PC-9 (cell line): ENCODE measurements at regions not wholly inside any gene's neighbourhood (a gene's known extent, or its start where the extent isn't known, plus 50 kb on each side); places are given as distances from the start of the nearest gene placed in this dataset.

ENCODE experiments used
- BruUV-seq: library from RNA; stranded (reverse); fragments of 400-500 nt; replicated peaks from 2 replicates; lab custom pipeline; 2021; lab: Mats Ljungman, UMichigan
- CTCF ChIA-PET: fragments of 300-600 bp; sonication (Branson Sonifier 250); formaldehyde crosslinking; loops from one replicate; lab custom pipeline; 2022; ENCODE audit warnings: antibody characterized with exemption; lab: Charles Lee
- POLR2A ChIA-PET: fragments of 300-600 bp; sonication (Branson Sonifier 250); formaldehyde crosslinking; loops from one replicate; lab custom pipeline; 2022; ENCODE audit warnings: antibody characterized with exemption; ENCODE audit not compliant: unreplicated experiment; lab: Charles Lee
- DNase-seq, 2 experiments: peaks; one replicate each; pipeline versions ENCODE4 v3.0.0 to v3.0.0-alpha.2; 2015 to 2022; ENCODE audit warnings: mixed read lengths in 1 of 2
- H2AFZ ChIP-seq: fragments of 200-600 bp; sonication (generic); 2 replicates; pipeline ENCODE4 v1.8.1; 2017; ENCODE audit warnings: antibody characterized with exemption
- H3F3A ChIP-seq: fragments of 200-600 bp; sonication (generic); 2 replicates; pipeline ENCODE4 v1.8.1; 2017; ENCODE audit warnings: antibody characterized with exemption, mild to moderate bottlenecking, low read depth; ENCODE audit not compliant: insufficient read depth
- H3K27ac ChIP-seq: fragments of 200-600 bp; sonication (generic); 2 replicates; pipeline ENCODE4 v1.6.1; 2016; ENCODE audit warnings: mixed run types
- H3K27me3 ChIP-seq: fragments of 200-600 bp; sonication (generic); 2 replicates; pipeline ENCODE4 v1.6.1; 2016; ENCODE audit warnings: low read depth, mixed run types; ENCODE audit not compliant: insufficient read depth
- H3K36me3 ChIP-seq: fragments of 200-600 bp; sonication (generic); 2 replicates; pipeline ENCODE4 v1.6.1; 2016; ENCODE audit warnings: low read depth, mixed run types
- H3K4me1 ChIP-seq: fragments of 200-600 bp; sonication (generic); replicated peaks from 2 replicates; pipeline ENCODE4 v1.6.1; 2016; ENCODE audit warnings: mixed run types; ENCODE audit not compliant: insufficient read depth
- H3K4me2 ChIP-seq: fragments of 200-600 bp; sonication (generic); 2 replicates; pipeline ENCODE4 v1.6.1; 2017; ENCODE audit warnings: mixed run types
- H3K4me3 ChIP-seq: fragments of 200-600 bp; sonication (generic); 2 replicates; pipeline ENCODE4 v1.6.1; 2016; ENCODE audit warnings: mixed run types
- H3K79me2 ChIP-seq: fragments of 200-600 bp; sonication (generic); 2 replicates; pipeline ENCODE4 v1.6.1; 2017; ENCODE audit warnings: low read depth, mixed run types
- H3K9me2 ChIP-seq: fragments of 200-600 bp; sonication (generic); 2 replicates; pipeline ENCODE4 v1.8.1; 2017; ENCODE audit warnings: mild to moderate bottlenecking; ENCODE audit not compliant: insufficient read depth
- H3K9me3 ChIP-seq: fragments of 200-600 bp; sonication (generic); 2 replicates; pipeline ENCODE4 v1.8.1; 2016; ENCODE audit warnings: low read depth; ENCODE audit not compliant: insufficient read depth
- H4K20me1 ChIP-seq: fragments of 200-600 bp; sonication (generic); 2 replicates; pipeline ENCODE4 v1.8.1; 2017; ENCODE audit not compliant: insufficient read depth
- CTCF ChIP-seq: fragments of 200-600 bp; sonication (generic); conservative IDR thresholded peaks from 2 replicates; pipeline ENCODE4 v1.6.1; 2017; ENCODE audit warnings: mixed run types, antibody characterized with exemption, mild to moderate bottlenecking, moderate library complexity
- EZH2 ChIP-seq: fragments of 200-600 bp; sonication (generic); IDR thresholded peaks from 2 replicates; pipeline ENCODE4 v1.8.0; 2017; ENCODE audit warnings: antibody characterized with exemption, low read depth
- intact Hi-C: fragments of 100-400 bp; cut with micrococcal nuclease; formaldehyde crosslinking; loops from one replicate; pipeline ENCODE4 v1.10.0; 2022; ENCODE audit not compliant: unreplicated experiment

GRCh38 chr6:9924971-9925370 lies 489.9 kb downstream of the TFAP2A start:
- no peaks in the 10 kb centered on the region for H4K20me1 ChIP-seq
- no peaks in the 10 kb centered on the region for H3K36me3 ChIP-seq
- TF ChIP-seq CTCF, result no peak
- TF ChIP-seq EZH2, result no peak
- H3K27me3 ChIP-seq, result no peaks in the 10 kb centered on the region
- no peak overlapping the region for H3K27ac ChIP-seq
- no peak overlapping the region for H2AFZ ChIP-seq
- ChIA-PET POLR2A (no interaction called here), CTCF (no interaction called here)
- no TSS peak for BruUV-seq
- no peak for DNase-seq
- H3K79me2 ChIP-seq, result no peaks in the 10 kb centered on the region
- no peaks in the 10 kb centered on the region for H3K4me1 ChIP-seq
- no peaks in the 10 kb centered on the region for H3F3A ChIP-seq
- no peak overlapping the region for H3K4me2 ChIP-seq
- H3K9me2 ChIP-seq, result no peaks in the 10 kb centered on the region
- intact Hi-C loops, result no loop called here
- H3K9me3 ChIP-seq, result no peaks in the 10 kb centered on the region
- H3K4me3 ChIP-seq, result no peak overlapping the region

GRCh38 chr6:9921366-9921765 lies 493.5 kb downstream of the TFAP2A start:
- no TSS peak for BruUV-seq

GRCh38 chr6:9914951-9915350 lies 499.9 kb downstream of the TFAP2A start:
- no peak overlapping the region for H3K27ac ChIP-seq
- H3K9me2 ChIP-seq, result no peaks in the 10 kb centered on the region
- H3K4me2 ChIP-seq, result no peak overlapping the region
- no peaks in the 10 kb centered on the region for H3K4me1 ChIP-seq
- no peaks in the 10 kb centered on the region for H3K36me3 ChIP-seq
- H3K9me3 ChIP-seq, result no peaks in the 10 kb centered on the region
- no peak overlapping the region for H2AFZ ChIP-seq
- intact Hi-C loops, result no loop called here
- H3F3A ChIP-seq, result no peaks in the 10 kb centered on the region
- ChIA-PET CTCF (no interaction called here), POLR2A (no interaction called here)
- no peaks in the 10 kb centered on the region for H3K79me2 ChIP-seq
- H3K4me3 ChIP-seq, result no peak overlapping the region
- TF ChIP-seq EZH2 (no peak), CTCF (no peak)
- DNase-seq, result no peak
- no TSS peak for BruUV-seq
- no peaks in the 10 kb centered on the region for H4K20me1 ChIP-seq
- H3K27me3 ChIP-seq, result no peaks in the 10 kb centered on the region

More at GRCh38 chr6:9921366-9921765, 493.5 kb downstream of the TFAP2A start:
- H3K4me2 ChIP-seq, result no peak overlapping the region
- DNase-seq, result no peak
- no peaks in the 10 kb centered on the region for H3K79me2 ChIP-seq
- no peak overlapping the region for H2AFZ ChIP-seq
- no peaks in the 10 kb centered on the region for H4K20me1 ChIP-seq
- POLR2A ChIA-PET, result no interaction called here
- H3K27me3 ChIP-seq, result no peaks in the 10 kb centered on the region
- H3K4me1 ChIP-seq, result no peaks in the 10 kb centered on the region
- H3K9me3 ChIP-seq, result no peaks in the 10 kb centered on the region
- no peak overlapping the region for H3K27ac ChIP-seq
- H3F3A ChIP-seq, result no peaks in the 10 kb centered on the region
- H3K36me3 ChIP-seq, result no peaks in the 10 kb centered on the region
- TF ChIP-seq CTCF, result no peak
- no peak for TF ChIP-seq EZH2
- intact Hi-C loops, result no loop called here
- CTCF ChIA-PET, result no interaction called here
- H3K4me3 ChIP-seq, result no peak overlapping the region
- H3K9me2 ChIP-seq, result no peaks in the 10 kb centered on the region
